HepG2 (cell line): ENCODE measurements at regions not wholly inside any gene's neighbourhood (a gene's known extent, or its start where the extent isn't known, plus 50 kb on each side); places are given as distances from the start of the nearest gene placed in this dataset.

ENCODE experiments used
- BRCA1 ChIP-seq: sonication (generic); formaldehyde crosslinking; IDR thresholded peaks from 2 replicates; pipeline ENCODE4 v1.4.0; 2020; ENCODE audit warnings: missing genetic modification reagents
- FOSL1 ChIP-seq: sonication (generic); formaldehyde crosslinking; IDR thresholded peaks from 2 replicates; pipeline ENCODE4 v1.9.0; 2021; ENCODE audit warnings: missing genetic modification reagents, borderline replicate concordance
- KAT7 ChIP-seq: IDR thresholded peaks from 2 replicates; pipeline ENCODE4 v1.6.1; 2018; ENCODE audit warnings: borderline replicate concordance, missing compliant biosample characterization
- SMARCE1 ChIP-seq: fragments of 450-650 bp; IDR thresholded peaks from 2 replicates; pipeline ENCODE4 v1.6.1; 2017; ENCODE audit warnings: borderline replicate concordance
- TF ChIP-seq, protein P1 (sequence below): IDR thresholded peaks from 2 replicates; pipeline ENCODE4 v1.6.1; 2012; ENCODE audit warnings: inconsistent platforms
- TF ChIP-seq, protein P2 (sequence below): sonication (generic); formaldehyde crosslinking; IDR thresholded peaks from 2 replicates; pipeline ENCODE4 v1.5.0; 2020; ENCODE audit warnings: mild to moderate bottlenecking, missing genetic modification reagents, moderate library complexity
- TF ChIP-seq, protein P3 (sequence below): sonication (generic); formaldehyde crosslinking; IDR thresholded peaks from 2 replicates; pipeline ENCODE4 v1.4.0; 2020; ENCODE audit warnings: mild to moderate bottlenecking, missing genetic modification reagents, borderline replicate concordance

GRCh38 chrX:460116-460515 is 73.4 kb upstream of the PPP2R3B start:
- TF ChIP-seq, protein P1, sequence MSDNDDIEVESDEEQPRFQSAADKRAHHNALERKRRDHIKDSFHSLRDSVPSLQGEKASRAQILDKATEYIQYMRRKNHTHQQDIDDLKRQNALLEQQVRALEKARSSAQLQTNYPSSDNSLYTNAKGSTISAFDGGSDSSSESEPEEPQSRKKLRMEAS: no peak
- TF ChIP-seq BRCA1 (CRISPR knock-in tag): no peak
- TF ChIP-seq, protein P2, sequence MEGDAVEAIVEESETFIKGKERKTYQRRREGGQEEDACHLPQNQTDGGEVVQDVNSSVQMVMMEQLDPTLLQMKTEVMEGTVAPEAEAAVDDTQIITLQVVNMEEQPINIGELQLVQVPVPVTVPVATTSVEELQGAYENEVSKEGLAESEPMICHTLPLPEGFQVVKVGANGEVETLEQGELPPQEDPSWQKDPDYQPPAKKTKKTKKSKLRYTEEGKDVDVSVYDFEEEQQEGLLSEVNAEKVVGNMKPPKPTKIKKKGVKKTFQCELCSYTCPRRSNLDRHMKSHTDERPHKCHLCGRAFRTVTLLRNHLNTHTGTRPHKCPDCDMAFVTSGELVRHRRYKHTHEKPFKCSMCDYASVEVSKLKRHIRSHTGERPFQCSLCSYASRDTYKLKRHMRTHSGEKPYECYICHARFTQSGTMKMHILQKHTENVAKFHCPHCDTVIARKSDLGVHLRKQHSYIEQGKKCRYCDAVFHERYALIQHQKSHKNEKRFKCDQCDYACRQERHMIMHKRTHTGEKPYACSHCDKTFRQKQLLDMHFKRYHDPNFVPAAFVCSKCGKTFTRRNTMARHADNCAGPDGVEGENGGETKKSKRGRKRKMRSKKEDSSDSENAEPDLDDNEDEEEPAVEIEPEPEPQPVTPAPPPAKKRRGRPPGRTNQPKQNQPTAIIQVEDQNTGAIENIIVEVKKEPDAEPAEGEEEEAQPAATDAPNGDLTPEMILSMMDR (CRISPR knock-in tag): no peak
- TF ChIP-seq SMARCE1: no peak
- no peak for TF ChIP-seq KAT7 (CRISPR knock-in tag)
- TF ChIP-seq, protein P3, sequence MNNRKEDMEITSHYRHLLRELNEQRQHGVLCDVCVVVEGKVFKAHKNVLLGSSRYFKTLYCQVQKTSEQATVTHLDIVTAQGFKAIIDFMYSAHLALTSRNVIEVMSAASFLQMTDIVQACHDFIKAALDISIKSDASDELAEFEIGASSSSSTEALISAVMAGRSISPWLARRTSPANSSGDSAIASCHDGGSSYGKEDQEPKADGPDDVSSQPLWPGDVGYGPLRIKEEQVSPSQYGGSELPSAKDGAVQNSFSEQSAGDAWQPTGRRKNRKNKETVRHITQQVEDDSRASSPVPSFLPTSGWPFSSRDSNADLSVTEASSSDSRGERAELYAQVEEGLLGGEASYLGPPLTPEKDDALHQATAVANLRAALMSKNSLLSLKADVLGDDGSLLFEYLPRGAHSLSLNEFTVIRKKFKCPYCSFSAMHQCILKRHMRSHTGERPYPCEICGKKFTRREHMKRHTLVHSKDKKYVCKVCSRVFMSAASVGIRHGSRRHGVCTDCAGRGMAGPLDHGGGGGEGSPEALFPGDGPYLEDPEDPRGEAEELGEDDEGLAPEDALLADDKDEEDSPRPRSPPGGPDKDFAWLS (CRISPR knock-in tag): no peak
- TF ChIP-seq FOSL1 (CRISPR knock-in tag): no peak
